Skeletal muscle satellite cell (primary cell): ENCODE measurements at regions not wholly inside any gene's neighbourhood (a gene's known extent, or its start where the extent isn't known, plus 50 kb on each side); places are given as distances from the start of the nearest gene placed in this dataset.
"Not testable (repeated sequence)": the region's sequence is repeated elsewhere in the genome, so short reads cannot be mapped to it uniquely, and the experiment has no call there.

ENCODE experiments used
- H3K27me3 ChIP-seq: 2 replicates; pipeline ENCODE4 v1.7.0; 2013; ENCODE audit warnings: low read length; ENCODE audit not compliant: control insufficient read depth, insufficient read depth
- H3K36me3 ChIP-seq: 2 replicates; pipeline ENCODE4 v1.7.0; 2013; ENCODE audit warnings: mild to moderate bottlenecking, control low read depth, low read length; ENCODE audit not compliant: insufficient read depth
- H3K4me1 ChIP-seq: 2 replicates; pipeline ENCODE4 v1.7.0; 2013; ENCODE audit warnings: low read length; ENCODE audit not compliant: control insufficient read depth, insufficient read depth
- H3K4me2 ChIP-seq: 2 replicates; pipeline ENCODE4 v1.7.0; 2013; ENCODE audit warnings: mild to moderate bottlenecking, low read length
- H3K4me3 ChIP-seq: 2 replicates; pipeline ENCODE4 v1.7.0; 2013; ENCODE audit warnings: low read length
- H3K9ac ChIP-seq: 2 replicates; pipeline ENCODE4 v1.7.0; 2013; ENCODE audit warnings: mild to moderate bottlenecking, low read depth, low read length, moderate library complexity
- H3K9me3 ChIP-seq: replicated peaks from 2 replicates; pipeline ENCODE4 v1.7.0; 2013; ENCODE audit warnings: mild to moderate bottlenecking, control low read depth, low read length

DNA sequence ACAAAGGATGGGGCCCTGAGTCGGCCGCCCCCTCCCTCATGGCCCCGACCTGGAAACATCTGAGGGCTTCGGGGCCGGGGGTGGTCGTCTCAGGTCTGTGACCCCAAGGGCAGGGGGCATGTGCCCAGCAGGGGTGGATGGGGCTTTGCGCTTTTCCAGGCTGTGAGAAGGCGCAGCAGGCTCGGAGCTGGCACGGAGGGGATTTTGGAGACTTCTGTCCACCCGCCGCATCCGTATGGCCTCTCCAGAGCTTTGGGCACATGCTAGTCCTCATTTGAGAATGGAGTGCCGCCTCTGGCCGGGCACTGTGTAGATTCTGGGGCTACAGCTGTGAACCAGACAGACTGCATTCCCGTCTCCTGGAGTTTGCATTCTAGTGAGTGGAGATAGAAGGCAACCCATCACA lies 66.1 kb upstream of the WNT4 start:
- Histone ChIP-seq H3K9ac (no peak overlapping the region), H3K9me3 (no peaks in the 10 kb centered on the region), H3K4me2 (no peak overlapping the region), H3K36me3 (no peaks in the 10 kb centered on the region), H3K4me3 (no peak overlapping the region), H3K4me1 (no peaks in the 10 kb centered on the region), H3K27me3 (peaks cover 93% of the 10 kb centered on the region)

DNA sequence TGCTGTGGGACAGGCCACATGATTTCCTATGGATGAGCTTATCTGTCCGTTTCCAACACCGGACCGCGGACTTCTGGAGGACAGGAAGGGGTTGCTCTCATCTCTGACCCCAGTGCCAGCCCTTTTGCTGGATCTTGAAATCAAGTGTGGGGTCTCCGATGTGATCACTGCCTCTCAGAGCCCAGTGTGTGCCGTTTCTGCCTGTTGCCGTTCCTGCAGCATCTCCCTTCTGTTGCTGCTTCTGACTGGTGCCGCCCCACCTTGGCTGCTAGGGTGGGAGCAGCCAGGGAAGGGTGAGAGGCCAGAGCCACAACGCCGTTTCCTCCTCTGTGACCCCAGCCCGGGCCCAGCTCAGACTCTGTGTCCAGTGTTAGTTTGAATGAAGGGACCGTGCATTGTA lies 67.3 kb upstream of the WNT4 start:
- Histone ChIP-seq H3K9me3 (no peaks in the 10 kb centered on the region), H3K36me3 (no peaks in the 10 kb centered on the region), H3K4me1 (no peaks in the 10 kb centered on the region), H3K9ac (no peak overlapping the region), H3K27me3 (peaks cover 91% of the 10 kb centered on the region), H3K4me2 (no peak overlapping the region), H3K4me3 (no peak overlapping the region)

DNA sequence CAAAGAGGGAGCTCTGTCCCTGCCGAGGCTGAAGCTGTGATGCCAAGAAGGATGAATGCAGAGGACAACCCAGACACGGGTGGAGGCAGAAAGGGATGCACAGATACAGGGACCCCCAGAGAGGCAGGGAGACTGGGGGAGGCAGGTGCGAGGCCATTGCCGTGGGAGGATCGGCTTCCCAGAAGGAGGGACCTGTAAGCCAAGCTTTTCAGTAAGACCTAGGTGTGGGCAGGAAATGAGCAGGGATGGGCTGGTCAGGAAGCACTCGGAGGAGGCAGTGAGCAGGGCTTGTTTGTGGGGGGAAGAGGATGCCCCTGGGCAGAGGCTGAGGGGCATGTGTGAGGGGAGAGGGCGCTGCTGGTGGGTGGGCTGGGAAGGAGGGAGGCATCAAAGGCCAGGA lies 67.7 kb upstream of the WNT4 start:
- H3K4me2 ChIP-seq, result no peak overlapping the region
- no peak overlapping the region for H3K9ac ChIP-seq
- H3K9me3 ChIP-seq, result no peaks in the 10 kb centered on the region
- no peaks in the 10 kb centered on the region for H3K36me3 ChIP-seq
- H3K4me1 ChIP-seq, result no peaks in the 10 kb centered on the region
- H3K27me3 ChIP-seq, result peaks cover 86% of the 10 kb centered on the region
- H3K4me3 ChIP-seq, result no peak overlapping the region

DNA sequence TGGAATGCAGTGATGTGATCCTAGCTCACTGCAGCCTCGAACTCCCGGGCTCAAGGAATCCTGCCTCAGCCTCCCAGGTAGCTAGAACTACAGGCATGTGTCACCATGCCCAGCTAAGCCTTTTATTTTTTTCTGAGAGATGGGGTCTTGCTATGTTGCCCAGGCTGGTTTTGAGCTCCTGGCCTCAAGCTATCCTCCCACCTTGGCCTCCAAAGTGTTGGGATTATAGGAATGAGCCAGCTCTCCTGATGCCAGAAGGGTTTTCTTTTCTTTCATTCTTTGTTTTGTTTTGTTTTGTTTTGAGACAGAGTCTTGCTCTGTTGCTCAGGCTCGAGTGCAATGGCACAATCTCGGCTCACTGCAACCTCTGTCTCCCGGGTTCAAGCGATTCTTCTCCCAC lies 68.6 kb upstream of the WNT4 start:
- H3K4me1 ChIP-seq, H3K9me3 ChIP-seq, H3K9ac ChIP-seq, H3K36me3 ChIP-seq, H3K4me3 ChIP-seq, H3K4me2 ChIP-seq: not testable (repeated sequence)
- peaks cover 90% of the 10 kb centered on the region for H3K27me3 ChIP-seq

DNA sequence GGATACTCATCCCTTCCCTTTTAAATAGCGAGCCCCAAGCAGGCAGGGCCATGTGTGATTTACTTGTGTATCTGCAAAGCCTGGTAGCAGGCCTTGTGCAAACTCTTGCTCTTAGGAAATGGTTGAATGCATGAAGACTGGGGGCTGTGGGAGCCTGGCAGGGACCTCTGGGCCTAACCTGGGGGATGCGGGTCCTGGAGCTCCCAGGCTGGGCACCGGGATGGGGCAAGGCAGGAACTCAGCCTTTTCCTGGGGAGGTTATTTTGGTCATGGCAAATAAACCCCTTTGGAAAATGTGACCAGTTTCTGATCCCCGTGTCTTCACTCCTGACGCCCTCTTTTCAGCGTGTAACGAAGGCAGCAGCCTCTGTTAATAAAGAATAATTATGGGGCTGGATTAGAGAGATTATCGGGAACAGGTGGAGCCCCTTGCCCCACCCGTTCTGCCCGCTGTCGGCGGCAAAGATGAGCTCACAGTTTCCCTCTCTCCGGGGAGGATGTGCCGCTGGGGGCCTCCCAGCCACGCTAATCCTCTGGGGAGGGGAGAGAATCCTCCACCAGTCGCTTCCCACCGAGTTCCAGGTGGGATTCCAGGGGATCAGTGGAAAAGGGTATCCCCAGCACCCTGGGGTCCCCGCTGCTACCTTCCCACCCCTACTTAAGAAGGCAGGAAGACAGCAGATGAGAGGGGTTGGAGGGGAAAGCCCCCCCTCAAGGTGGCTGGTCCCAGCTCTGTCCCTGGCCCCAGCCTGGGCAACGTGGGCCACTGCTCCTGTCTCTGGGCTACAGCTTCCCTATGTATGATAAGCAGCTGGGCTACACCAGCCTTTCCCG lies 69.7 kb upstream of the WNT4 start:
- H3K9me3 ChIP-seq, result no peaks in the 10 kb centered on the region
- no peaks in the 10 kb centered on the region for H3K36me3 ChIP-seq
- H3K9ac ChIP-seq, result no peak overlapping the region
- no peak overlapping the region for H3K4me2 ChIP-seq
- no peaks in the 10 kb centered on the region for H3K4me1 ChIP-seq
- H3K27me3 ChIP-seq, result peaks cover 87% of the 10 kb centered on the region
- no peak overlapping the region for H3K4me3 ChIP-seq

DNA sequence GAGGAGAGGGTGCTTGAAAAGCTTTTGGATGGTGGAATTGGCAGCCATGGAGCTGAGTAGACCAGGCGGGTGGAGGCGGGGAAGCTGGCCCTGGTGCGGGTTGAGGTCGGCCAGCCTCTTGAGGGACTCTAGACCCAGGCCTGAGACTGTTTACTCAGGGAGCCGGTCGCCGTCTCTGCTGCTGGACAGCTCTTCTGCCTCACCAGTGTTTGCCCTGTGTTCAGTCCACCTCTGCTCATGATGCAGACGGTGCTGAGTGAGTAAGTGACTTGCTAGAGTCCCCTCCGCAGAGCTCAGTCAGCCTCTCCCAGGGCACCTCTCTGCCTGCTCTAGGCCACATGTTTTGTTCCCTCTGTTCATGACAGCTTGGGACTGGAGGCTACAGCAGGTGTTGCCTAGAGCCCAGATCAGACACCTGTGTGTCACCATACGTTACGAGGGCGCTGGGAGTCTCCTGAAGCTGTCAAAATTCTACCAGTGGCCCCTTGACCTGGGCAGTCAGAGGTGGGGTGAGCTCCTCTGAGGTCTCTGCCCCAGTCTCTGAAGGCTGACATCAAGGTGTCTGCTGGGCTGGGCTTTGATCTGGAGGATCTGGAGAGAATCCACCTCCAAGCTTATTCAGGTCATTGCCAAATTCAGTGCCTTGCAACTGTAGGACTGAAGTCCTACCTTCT lies 73.5 kb upstream of the WNT4 start:
- H3K9ac ChIP-seq, result no peak overlapping the region
- H3K27me3 ChIP-seq, result peaks cover 77% of the 10 kb centered on the region
- H3K4me2 ChIP-seq, result no peak overlapping the region
- no peaks in the 10 kb centered on the region for H3K9me3 ChIP-seq
- no peaks in the 10 kb centered on the region for H3K4me1 ChIP-seq
- no peaks in the 10 kb centered on the region for H3K36me3 ChIP-seq
- H3K4me3 ChIP-seq, result no peak overlapping the region

DNA sequence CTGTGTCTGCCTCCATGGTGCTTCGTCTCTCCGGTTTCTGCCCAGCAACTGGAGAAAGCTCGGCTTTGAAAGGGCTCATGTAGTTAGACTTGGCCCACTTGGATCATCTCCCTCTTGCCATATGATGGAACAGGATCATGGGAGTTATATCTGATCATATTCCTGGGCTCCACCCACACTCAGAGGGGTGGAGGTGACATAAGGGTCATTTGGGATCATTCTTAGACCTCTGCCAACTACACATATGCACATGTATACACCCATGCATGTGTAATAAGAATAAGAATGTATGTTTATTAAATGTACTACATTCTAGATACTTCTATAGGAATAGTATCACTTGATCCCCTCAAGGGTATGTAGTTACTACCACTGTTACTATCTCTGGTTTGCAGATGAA lies 74.1 kb upstream of the WNT4 start:
- Histone ChIP-seq H3K9me3 (no peaks in the 10 kb centered on the region), H3K27me3 (peaks cover 78% of the 10 kb centered on the region)

DNA sequence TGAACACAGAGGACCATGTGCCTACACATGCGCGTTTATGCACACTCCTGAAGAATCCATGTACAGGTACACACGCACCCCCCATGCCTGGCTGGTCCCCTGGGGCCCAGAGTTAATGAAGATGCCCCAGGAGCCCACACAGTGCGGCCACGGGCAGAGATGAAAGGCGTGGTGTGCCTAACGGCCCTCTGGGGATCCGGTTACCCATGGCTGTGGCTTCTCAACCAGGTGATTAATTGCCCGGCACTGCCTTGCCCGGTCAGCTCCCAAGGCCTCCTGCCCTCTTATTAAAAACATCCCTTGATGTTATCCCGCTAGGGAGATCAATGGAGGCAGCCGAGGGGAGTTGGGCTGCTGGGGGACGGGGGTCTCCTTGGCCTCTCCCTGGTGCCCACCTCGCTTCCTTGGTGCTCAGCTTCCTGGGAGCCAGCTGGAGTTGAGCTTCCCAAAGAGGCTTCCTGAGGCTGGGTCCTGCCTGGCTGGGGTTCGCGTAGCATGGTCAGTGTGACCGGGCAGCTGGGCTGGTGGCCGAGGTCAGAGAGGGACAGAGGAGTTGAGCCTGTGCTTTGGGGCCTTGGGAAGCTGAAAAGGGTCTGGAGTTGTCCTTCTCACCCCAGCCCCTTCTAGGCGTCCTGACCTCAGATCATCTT lies 75.0 kb upstream of the WNT4 start:
- Histone ChIP-seq H3K9ac (no peak overlapping the region), H3K9me3 (no peaks in the 10 kb centered on the region), H3K4me1 (no peaks in the 10 kb centered on the region), H3K27me3 (peaks cover 76% of the 10 kb centered on the region), H3K36me3 (no peaks in the 10 kb centered on the region), H3K4me3 (no peak overlapping the region), H3K4me2 (no peak overlapping the region)

More for the DNA sequence above, 74.1 kb upstream of the WNT4 start:
- no peaks in the 10 kb centered on the region for H3K36me3 ChIP-seq
- H3K4me3 ChIP-seq, result no peak overlapping the region
- no peak overlapping the region for H3K4me2 ChIP-seq
- no peaks in the 10 kb centered on the region for H3K4me1 ChIP-seq
- H3K9ac ChIP-seq, result no peak overlapping the region

DNA sequence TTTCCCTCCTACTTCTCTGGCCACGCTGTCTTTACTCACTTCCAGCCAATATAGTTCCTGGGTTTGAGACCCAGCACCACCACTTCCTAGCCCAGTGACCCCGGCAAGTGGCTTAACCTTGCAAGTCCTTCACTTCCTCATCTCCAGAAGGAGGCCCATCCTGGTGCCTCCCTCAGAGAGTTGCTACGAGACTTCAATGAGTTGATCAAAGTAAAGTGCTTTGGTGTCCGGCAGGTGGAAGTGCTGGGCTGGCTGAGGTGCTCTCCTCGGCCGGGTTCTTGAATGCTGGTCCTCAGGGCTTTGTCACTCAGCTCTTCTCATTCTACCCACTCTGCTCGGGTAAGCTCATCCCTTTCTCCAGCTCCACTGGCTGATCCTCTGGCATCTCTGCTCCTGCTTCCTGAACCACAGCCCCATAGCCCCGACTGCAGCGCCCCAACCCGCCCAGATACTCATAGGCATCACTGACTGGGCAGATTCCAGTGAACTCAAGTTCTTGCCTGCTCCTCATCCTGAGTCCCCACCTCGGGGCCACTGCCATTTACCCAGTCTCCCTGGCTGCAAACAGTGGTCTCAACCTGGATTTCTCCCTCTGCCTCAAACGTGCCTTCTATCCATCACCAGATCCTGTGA lies 75.8 kb upstream of the WNT4 start:
- Histone ChIP-seq H3K36me3 (no peaks in the 10 kb centered on the region), H3K9me3 (no peaks in the 10 kb centered on the region), H3K4me3 (no peak overlapping the region), H3K4me2 (no peak overlapping the region), H3K4me1 (no peaks in the 10 kb centered on the region), H3K9ac (no peak overlapping the region), H3K27me3 (peaks cover 71% of the 10 kb centered on the region)

DNA sequence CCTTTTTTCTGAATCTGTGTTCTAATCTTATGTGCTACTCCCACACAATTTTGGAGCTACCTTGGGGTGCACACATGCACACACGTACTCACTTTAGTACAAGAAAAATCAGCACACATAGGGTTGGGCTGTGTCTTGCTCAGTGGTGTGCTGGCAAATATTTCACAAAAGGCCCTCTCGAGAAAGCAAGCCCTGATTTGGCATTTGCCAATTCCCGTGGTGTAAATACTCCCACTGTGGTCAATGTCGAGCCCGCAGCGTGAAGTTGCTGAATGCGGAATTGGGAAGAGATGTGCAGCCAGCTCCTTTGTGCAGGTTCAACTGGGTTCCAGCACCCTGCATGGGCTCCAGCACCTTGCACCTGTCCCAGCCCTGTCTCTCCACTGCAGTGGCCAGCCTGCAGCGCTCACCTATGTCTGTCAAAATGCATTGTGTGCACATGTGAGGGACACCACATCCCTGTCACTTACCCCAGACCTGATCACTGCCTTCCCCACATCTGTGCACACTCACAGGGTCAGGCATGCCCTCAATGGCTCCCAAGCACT lies 78.4 kb upstream of the WNT4 start:
- Histone ChIP-seq H3K4me1 (no peaks in the 10 kb centered on the region), H3K4me3 (no peak overlapping the region), H3K36me3 (no peaks in the 10 kb centered on the region), H3K9me3 (no peaks in the 10 kb centered on the region), H3K27me3 (peaks cover 74% of the 10 kb centered on the region), H3K4me2 (no peak overlapping the region), H3K9ac (no peak overlapping the region)

DNA sequence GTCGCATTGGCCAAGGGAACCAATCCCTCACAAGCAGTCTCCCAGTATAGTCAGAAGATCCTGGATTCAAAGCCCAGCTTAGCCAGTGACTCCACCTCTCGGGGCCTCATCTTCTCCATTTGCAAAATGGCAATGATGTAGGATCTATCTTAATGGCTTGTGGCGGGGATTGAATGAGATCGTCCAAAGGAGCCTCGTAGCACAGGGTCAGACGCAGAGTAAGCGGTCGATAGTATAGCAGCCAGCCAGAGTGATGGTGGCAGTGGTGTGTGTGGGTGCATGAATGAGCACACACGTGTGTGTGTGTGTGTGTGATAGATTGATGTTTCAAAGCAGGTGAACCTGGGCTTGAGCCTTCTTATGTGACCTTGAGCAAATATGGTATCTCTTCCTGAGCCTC lies 79.8 kb upstream of the WNT4 start:
- H3K9ac ChIP-seq, result no peak overlapping the region
- peaks cover 71% of the 10 kb centered on the region for H3K27me3 ChIP-seq
- no peaks in the 10 kb centered on the region for H3K4me1 ChIP-seq
- H3K36me3 ChIP-seq, result no peaks in the 10 kb centered on the region
- no peak overlapping the region for H3K4me3 ChIP-seq
- H3K9me3 ChIP-seq, result no peaks in the 10 kb centered on the region
- H3K4me2 ChIP-seq, result no peak overlapping the region
